GM19351 (cell line): ENCODE measurements at regions not wholly inside any gene's neighbourhood (a gene's known extent, or its start where the extent isn't known, plus 50 kb on each side); places are given as distances from the start of the nearest gene placed in this dataset.

Source experiments
- ATAC-seq: cut with Tn5 transposase; IDR thresholded peaks from one replicate; pipeline ENCODE4 v1.9.1; 2021; ENCODE audit warnings: mild to moderate bottlenecking, moderate library complexity; ENCODE audit not compliant: unreplicated experiment

- ATAC-seq, result no peak
Observed at GRCh38 chr20:6576726-6577125, 190.8 kb upstream of the BMP2 start.

GRCh38 chr20:6575912-6576401 lies 191.5 kb upstream of the BMP2 start:
- ATAC-seq, result no peak

- ATAC-seq, result no peak
Observed at GRCh38 chr20:6566821-6567220, 200.7 kb upstream of the BMP2 start.

GRCh38 chr20:6562111-6562510 lies 205.4 kb upstream of the BMP2 start:
- ATAC-seq, result no peak

GRCh38 chr20:6560978-6561377 lies 206.5 kb upstream of the BMP2 start:
- no peak for ATAC-seq

GRCh38 chr20:6559791-6560190 lies 207.7 kb upstream of the BMP2 start:
- ATAC-seq, result no peak

GRCh38 chr20:6558341-6558740 lies 209.1 kb upstream of the BMP2 start:
- ATAC-seq, result no peak

- no peak for ATAC-seq
Observed at GRCh38 chr20:6533761-6534479, 233.6 kb upstream of the BMP2 start.

- no peak for ATAC-seq
Observed at GRCh38 chr20:6533351-6533750, 234.1 kb upstream of the BMP2 start.

- ATAC-seq, result no peak
Observed at GRCh38 chr20:6530779-6531315, 236.6 kb upstream of the BMP2 start.

- ATAC-seq, result no peak
Observed at GRCh38 chr20:6530254-6530653, 237.2 kb upstream of the BMP2 start.

- ATAC-seq, result no peak
Observed at GRCh38 chr20:6525447-6526303, 241.8 kb upstream of the BMP2 start.

GRCh38 chr20:6524305-6524704 lies 243.2 kb upstream of the BMP2 start:
- no peak for ATAC-seq

GRCh38 chr20:6519556-6519955 lies 247.9 kb upstream of the BMP2 start:
- ATAC-seq, result no peak

GRCh38 chr20:6515261-6515660 lies 252.2 kb upstream of the BMP2 start:
- no peak for ATAC-seq

- no peak for ATAC-seq
Observed at GRCh38 chr20:6513599-6513998, 253.9 kb upstream of the BMP2 start.

- no peak for ATAC-seq
Observed at GRCh38 chr20:6509374-6509773, 258.1 kb upstream of the BMP2 start.

GRCh38 chr20:6506906-6507305 lies 260.6 kb upstream of the BMP2 start:
- no peak for ATAC-seq

- no peak for ATAC-seq
Observed at GRCh38 chr20:6504826-6505225, 262.7 kb upstream of the BMP2 start.

GRCh38 chr20:6504179-6504578 lies 263.3 kb upstream of the BMP2 start:
- ATAC-seq, result no peak

- ATAC-seq, result no peak
Observed at GRCh38 chr20:6502999-6503398, 264.5 kb upstream of the BMP2 start.

- no peak for ATAC-seq
Observed at GRCh38 chr20:6502219-6502618, 265.3 kb upstream of the BMP2 start.
